ENCODE measurements at regions not wholly inside any gene's neighbourhood (a gene's known extent, or its start where the extent isn't known, plus 50 kb on each side); places are given as distances from the start of the nearest gene placed in this dataset.

DNA sequence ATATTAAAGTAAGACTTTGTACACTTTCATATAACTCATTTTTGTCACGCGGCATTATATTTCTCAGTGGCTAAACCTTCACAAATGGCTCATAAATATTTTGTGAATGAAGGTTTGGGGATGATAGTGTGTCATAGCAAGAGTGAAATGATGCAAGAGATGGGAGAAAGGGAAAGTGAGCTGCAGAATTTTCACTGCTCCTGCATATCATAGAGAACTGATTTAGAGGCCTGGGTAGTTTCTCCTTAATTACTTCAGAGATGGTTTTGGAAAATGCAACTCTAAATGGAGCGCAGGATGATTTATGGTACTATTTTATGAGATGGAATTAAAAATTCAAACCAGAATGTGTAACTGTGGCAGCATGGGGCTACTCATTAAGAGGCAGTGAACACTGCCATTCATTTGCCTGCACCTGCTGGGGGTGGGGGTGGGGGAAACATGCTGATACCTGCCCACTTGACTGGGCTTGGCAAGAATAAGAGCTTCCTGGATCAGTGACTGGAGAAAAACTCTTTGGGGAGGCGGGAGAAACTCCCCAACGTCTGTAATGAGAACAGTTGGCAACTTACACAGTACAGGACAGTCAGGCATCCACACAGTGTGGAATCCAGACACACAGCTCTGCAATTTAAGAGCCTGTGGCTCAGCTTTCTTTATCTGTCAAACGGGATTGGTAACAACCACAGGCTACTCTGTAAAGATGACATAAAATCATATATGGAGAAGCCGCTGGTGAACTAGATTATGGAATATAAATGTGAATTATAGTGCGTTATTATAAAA, 941.9 kb downstream of the SLC4A3 start:
- H3K36me3 ChIP-seq: no peaks in the 10 kb centered on the region
- no peaks in the 10 kb centered on the region for H3K4me1 ChIP-seq
- H3K4me3 ChIP-seq: no peak overlapping the region
- WGBS, 5 donors: 81 to 87% (median 83%) methylated on average over 8 of the region's 8 CpGs
- H3K9me3 ChIP-seq: no peaks in the 10 kb centered on the region
- no peaks in the 10 kb centered on the region for H3K27me3 ChIP-seq (replicated peaks in 1 of 7)
- H3K27ac ChIP-seq: no peak overlapping the region
- TF ChIP-seq, protein P1, sequence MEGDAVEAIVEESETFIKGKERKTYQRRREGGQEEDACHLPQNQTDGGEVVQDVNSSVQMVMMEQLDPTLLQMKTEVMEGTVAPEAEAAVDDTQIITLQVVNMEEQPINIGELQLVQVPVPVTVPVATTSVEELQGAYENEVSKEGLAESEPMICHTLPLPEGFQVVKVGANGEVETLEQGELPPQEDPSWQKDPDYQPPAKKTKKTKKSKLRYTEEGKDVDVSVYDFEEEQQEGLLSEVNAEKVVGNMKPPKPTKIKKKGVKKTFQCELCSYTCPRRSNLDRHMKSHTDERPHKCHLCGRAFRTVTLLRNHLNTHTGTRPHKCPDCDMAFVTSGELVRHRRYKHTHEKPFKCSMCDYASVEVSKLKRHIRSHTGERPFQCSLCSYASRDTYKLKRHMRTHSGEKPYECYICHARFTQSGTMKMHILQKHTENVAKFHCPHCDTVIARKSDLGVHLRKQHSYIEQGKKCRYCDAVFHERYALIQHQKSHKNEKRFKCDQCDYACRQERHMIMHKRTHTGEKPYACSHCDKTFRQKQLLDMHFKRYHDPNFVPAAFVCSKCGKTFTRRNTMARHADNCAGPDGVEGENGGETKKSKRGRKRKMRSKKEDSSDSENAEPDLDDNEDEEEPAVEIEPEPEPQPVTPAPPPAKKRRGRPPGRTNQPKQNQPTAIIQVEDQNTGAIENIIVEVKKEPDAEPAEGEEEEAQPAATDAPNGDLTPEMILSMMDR (IDR thresholded peaks at IDR 0.05 in 8 of 11, conservative IDR thresholded peaks at IDR 0.05 in 3 of 11): no peak
- TF ChIP-seq POLR2AphosphoS5 (IDR thresholded peaks at IDR 0.05): no peak
- TF ChIP-seq POLR2A (IDR thresholded peaks at IDR 0.05): no peak
- intact Hi-C loops (cut with DNase I; ENCODE audit: low total_unique reads): no loop called here
- DNase-seq: no peak

DNA sequence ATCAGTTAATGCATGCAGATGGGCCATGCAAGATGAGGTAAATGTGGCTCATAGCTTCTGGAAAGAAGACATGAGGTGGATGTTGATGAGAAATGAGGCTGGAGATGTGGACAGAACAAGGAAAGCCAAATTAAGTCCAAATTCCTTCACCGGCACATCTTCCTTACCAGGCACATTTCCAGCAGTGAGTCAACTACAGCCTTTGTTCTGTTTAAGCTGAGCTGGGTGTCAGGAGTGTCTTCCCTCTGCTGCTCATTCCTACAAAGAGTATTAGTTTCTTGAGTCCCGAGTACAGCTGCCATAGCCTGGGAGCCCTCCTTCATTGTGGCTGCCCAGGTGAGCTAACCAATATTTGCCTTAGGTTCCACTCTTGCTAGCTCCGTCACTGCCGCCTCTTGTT, 945.0 kb downstream of the SLC4A3 start:
- no peak for DNase-seq
- H3K27me3 ChIP-seq (replicated peaks in 1 of 7): no peaks in the 10 kb centered on the region
- WGBS, 5 donors: 82 to 94% (median 90%) methylated on average over 4 of the region's 4 CpGs
- H3K27ac ChIP-seq: no peak overlapping the region
- H3K9me3 ChIP-seq: no peaks in the 10 kb centered on the region
- no peaks in the 10 kb centered on the region for H3K4me1 ChIP-seq
- H3K36me3 ChIP-seq: no peaks in the 10 kb centered on the region
- H3K4me3 ChIP-seq: no peak overlapping the region
- intact Hi-C loops (cut with DNase I; ENCODE audit: low total_unique reads): no loop called here
- TF ChIP-seq, protein P1 (IDR thresholded peaks at IDR 0.05 in 8 of 11, conservative IDR thresholded peaks at IDR 0.05 in 3 of 11): no peak
- TF ChIP-seq POLR2A (IDR thresholded peaks at IDR 0.05) (no peak), POLR2AphosphoS5 (IDR thresholded peaks at IDR 0.05) (no peak)

DNA sequence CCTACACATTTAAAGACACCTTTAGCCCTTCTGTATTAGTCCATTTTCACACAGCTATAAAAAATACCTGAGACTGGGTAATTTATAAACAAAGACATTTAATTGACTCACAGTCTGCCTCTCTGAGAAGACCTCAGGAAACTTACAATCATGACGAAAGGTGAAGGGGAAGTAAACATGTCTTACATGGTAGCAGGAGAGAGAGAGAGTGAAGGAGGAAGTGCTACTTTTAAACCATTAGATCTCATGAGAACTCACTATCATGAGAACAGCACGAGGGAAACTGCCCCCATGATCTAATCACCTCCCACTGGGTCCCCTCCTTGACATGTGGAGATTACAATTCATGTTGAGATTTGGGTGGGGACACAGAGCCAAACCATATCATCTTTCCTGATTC, 946.6 kb downstream of the SLC4A3 start:
- no peak overlapping the region for H3K4me3 ChIP-seq
- intact Hi-C loops (cut with DNase I; ENCODE audit: low total_unique reads): no loop called here
- H3K27me3 ChIP-seq (replicated peaks in 1 of 7): no peaks in the 10 kb centered on the region
- H3K4me1 ChIP-seq: no peaks in the 10 kb centered on the region
- no peaks in the 10 kb centered on the region for H3K9me3 ChIP-seq
- no peak overlapping the region for H3K27ac ChIP-seq
- H3K36me3 ChIP-seq: no peaks in the 10 kb centered on the region
- DNase-seq: no peak
- TF ChIP-seq, protein P1 (IDR thresholded peaks at IDR 0.05 in 8 of 11, conservative IDR thresholded peaks at IDR 0.05 in 3 of 11): no peak
- no peak for TF ChIP-seq POLR2A (IDR thresholded peaks at IDR 0.05)
- TF ChIP-seq POLR2AphosphoS5 (IDR thresholded peaks at IDR 0.05): no peak
- WGBS, 5 donors: 24 to 44% (median 35%) methylated on average over 2 of the region's 2 CpGs

DNA sequence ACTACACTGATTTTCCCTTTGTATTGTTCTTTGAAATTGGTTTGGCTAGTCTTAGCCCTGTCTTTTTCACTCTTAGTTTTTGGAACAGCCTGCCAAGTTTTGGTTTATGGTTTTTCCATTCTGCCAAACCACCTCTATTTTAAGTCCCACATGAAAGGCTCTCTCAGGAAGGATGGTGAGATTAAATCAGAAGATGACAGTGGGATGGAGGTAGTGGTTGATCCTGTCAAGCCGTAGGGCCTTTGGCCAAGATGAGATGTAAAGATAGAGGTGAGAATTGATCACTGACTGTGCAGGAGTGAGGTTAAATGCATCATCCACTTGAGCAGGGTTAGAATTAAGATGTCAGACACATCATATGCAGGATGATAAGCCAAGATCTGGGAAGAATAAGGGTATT, 948.5 kb downstream of the SLC4A3 start:
- no peak for DNase-seq
- Histone ChIP-seq H3K36me3 (no peaks in the 10 kb centered on the region), H3K4me3 (no peak overlapping the region), H3K27ac (no peak overlapping the region), H3K27me3 (replicated peaks in 1 of 7) (no peaks in the 10 kb centered on the region), H3K4me1 (no peaks in the 10 kb centered on the region), H3K9me3 (no peaks in the 10 kb centered on the region)
- TF ChIP-seq POLR2AphosphoS5 (IDR thresholded peaks at IDR 0.05) (no peak), POLR2A (IDR thresholded peaks at IDR 0.05) (no peak)
- TF ChIP-seq, protein P1 (IDR thresholded peaks at IDR 0.05 in 8 of 11, conservative IDR thresholded peaks at IDR 0.05 in 3 of 11): no peak
- 55 to 80% (median 61%) methylated on average over 1 of the region's 1 CpG for WGBS, 5 donors
- intact Hi-C loops (cut with DNase I; ENCODE audit: low total_unique reads): no loop called here
